GM12878 (cell line): ENCODE measurements at regions not wholly inside any gene's neighbourhood (a gene's known extent, or its start where the extent isn't known, plus 50 kb on each side); places are given as distances from the start of the nearest gene placed in this dataset.
"Not testable (repeated sequence)": the region's sequence is repeated elsewhere in the genome, so short reads cannot be mapped to it uniquely, and the experiment has no call there.

Source experiments
- ATAC-seq: fragments of 200-7000 bp; cut with Tn5 transposase; 3 replicates; pipeline ENCODE4 v1.9.1; 2020; ENCODE audit warnings: mild to moderate bottlenecking, moderate library complexity
- BruUV-seq: library from RNA; stranded (reverse); fragments of 400-500 nt; replicated peaks from 2 replicates; lab custom pipeline; 2021; lab: Mats Ljungman, UMichigan
- CTCF ChIA-PET: fragments of 300-600 bp; sonication (Branson Sonifier 250); formaldehyde crosslinking; extraction: SDS; loops from one replicate; lab custom pipeline; 2021; ENCODE audit warnings: inconsistent platforms; lab: Yijun Ruan, JAX
- POLR2A ChIA-PET: fragments of 350-600 bp; formaldehyde crosslinking; extraction: SDS; loops from one replicate; lab custom pipeline; 2021; ENCODE audit warnings: inconsistent platforms; lab: Charles Lee
- RAD21 ChIA-PET: fragments of 300-600 bp; sonication (Branson Sonifier 250); formaldehyde crosslinking; loops from one replicate; lab custom pipeline; 2023; ENCODE audit warnings: antibody characterized with exemption; ENCODE audit not compliant: unreplicated experiment; lab: Charles Lee
- SMC1A ChIA-PET: fragments of 300-600 bp; sonication (Branson Sonifier 250); formaldehyde crosslinking; loops from one replicate; lab custom pipeline; 2023; ENCODE audit not compliant: unreplicated experiment, uncharacterized antibody; lab: Charles Lee
- DNase-seq: peaks from one replicate; pipeline ENCODE4 v3.0.0-alpha.2; 2011; ENCODE audit warnings: low read depth, low spot score
- FAIRE-seq: peaks from 3 replicates; lab custom pipeline; 2011; peaks lifted over from hg19 to GRCh38; lab: Jason Lieb, UNC
- H2AFZ ChIP-seq: 2 replicates; pipeline ENCODE4 v1.6.0; 2011; ENCODE audit warnings: low read depth, low read length, control low read depth; ENCODE audit not compliant: control insufficient read depth
- H3K27ac ChIP-seq: 2 replicates; pipeline ENCODE4 v1.5.1; 2011; ENCODE audit warnings: control low read depth; ENCODE audit not compliant: control insufficient read depth, insufficient read depth
- H3K27me3 ChIP-seq, 2 experiments: replicated peaks in 1 of 2; 2 replicates each; pipeline versions ENCODE4 v1.6.0 to v1.6.1; 2011; ENCODE audit warnings: low read length in 1 of 2; ENCODE audit not compliant: control insufficient read depth in 2 of 2, insufficient read depth in 2 of 2
- H3K36me3 ChIP-seq, 2 experiments: 2 replicates each; pipeline ENCODE4 v1.5.1; 2011; ENCODE audit warnings: low read length in 1 of 2; ENCODE audit not compliant: control insufficient read depth in 2 of 2, insufficient read depth in 2 of 2
- H3K4me1 ChIP-seq: 2 replicates; pipeline ENCODE4 v1.6.1; 2011; ENCODE audit warnings: mild to moderate bottlenecking, low read length, moderate library complexity, mixed read lengths; ENCODE audit not compliant: control insufficient read depth, insufficient read depth
- H3K4me2 ChIP-seq: 2 replicates; pipeline ENCODE4 v1.6.0; 2011; ENCODE audit warnings: control low read depth; ENCODE audit not compliant: control insufficient read depth, insufficient read depth
- H3K4me3 ChIP-seq: fragments of 200-600 bp; sonication (generic); 2 replicates; pipeline ENCODE4 v1.5.1; 2016
- H3K79me2 ChIP-seq: 2 replicates; pipeline ENCODE4 v1.6.0; 2011; ENCODE audit warnings: low read length; ENCODE audit not compliant: control insufficient read depth, insufficient read depth
- H3K9ac ChIP-seq: 2 replicates; pipeline ENCODE4 v1.8.0; 2011; ENCODE audit warnings: low read length, control low read depth, mixed read lengths; ENCODE audit not compliant: control insufficient read depth, insufficient read depth
- H3K9me3 ChIP-seq: replicated peaks from 3 replicates; pipeline ENCODE4 v1.5.1; 2011; ENCODE audit warnings: mild to moderate bottlenecking, low read length; ENCODE audit not compliant: control insufficient read depth, insufficient read depth
- H4K20me1 ChIP-seq: 2 replicates; pipeline ENCODE4 v1.6.0; 2011; ENCODE audit not compliant: control insufficient read depth, insufficient read depth
- MTA2 ChIP-seq: fragments of 450-650 bp; IDR thresholded peaks from 2 replicates; pipeline ENCODE4 v1.6.1; 2016; ENCODE audit warnings: low read depth, mild to moderate bottlenecking, moderate library complexity
- NFYB ChIP-seq: IDR thresholded peaks from 2 replicates; pipeline ENCODE4 v1.6.1; 2011; ENCODE audit warnings: low read depth, mild to moderate bottlenecking, low read length, improper control_type of control experiment, moderate library complexity; ENCODE audit not compliant: insufficient read depth
- POLR2AphosphoS5 ChIP-seq: IDR thresholded peaks from 2 replicates; pipeline ENCODE4 v1.6.1; 2011; ENCODE audit warnings: mild to moderate bottlenecking, low read length, inconsistent platforms
- RB1 ChIP-seq: fragments of 450-650 bp; formaldehyde crosslinking; IDR thresholded peaks from 2 replicates; pipeline ENCODE4 v1.6.1; 2017; ENCODE audit warnings: mild to moderate bottlenecking, borderline replicate concordance
- RELB ChIP-seq: fragments of 450-650 bp; IDR thresholded peaks from 2 replicates; pipeline ENCODE4 v1.6.1; 2017; ENCODE audit warnings: low read depth, mild to moderate bottlenecking, moderate library complexity
- SREBF1 ChIP-seq: IDR thresholded peaks from 2 replicates; pipeline ENCODE4 v1.6.1; 2012; ENCODE audit warnings: mild to moderate bottlenecking, low read length
- WGBS: methylation state at CpG from one replicate; pipeline ENCODE4 v1.1.6; 2016; ENCODE audit warnings: low lambda C conversion rate; ENCODE audit not compliant: insufficient replicate concordance, insufficient coverage; ENCODE audit errors: missing lambda C conversion rate; 5-methylcytosine and 5-hydroxymethylcytosine counted together
- in situ Hi-C: fragments of 300-500 bp; cut with MboI; formaldehyde crosslinking; loops from 9 replicates; pipeline ENCODE4 v1.14.3; 2018; ENCODE audit warnings: mixed read lengths
- intact Hi-C: fragments of 100-400 bp; cut with micrococcal nuclease; formaldehyde crosslinking; loops from one replicate; pipeline ENCODE4 v1.14.2; 2022; ENCODE audit not compliant: unreplicated experiment

- no peak overlapping the region for H3K4me3 ChIP-seq
- SMC1A ChIA-PET: no interaction called here
- RAD21 ChIA-PET: no interaction called here
- no TSS peak for BruUV-seq
- TF ChIP-seq RELB: no peak
- TF ChIP-seq RB1: no peak
- no peak for TF ChIP-seq POLR2AphosphoS5
- TF ChIP-seq MTA2: no peak
- TF ChIP-seq SREBF1: no peak
- no peaks in the 10 kb centered on the region; a peak in 1 of 4 replicates for H3K27me3 ChIP-seq
- no peak overlapping the region for H2AFZ ChIP-seq
- intact Hi-C loops (no loop called here), in situ Hi-C loops (no loop called here)
- no peaks in the 10 kb centered on the region for H4K20me1 ChIP-seq
- ATAC-seq: no peak
- H3K36me3 ChIP-seq: no peaks in the 10 kb centered on the region
- no peak overlapping the region for H3K27ac ChIP-seq
- no peak overlapping the region for H3K9ac ChIP-seq
- no peak for FAIRE-seq
- 86% methylated on average over 39 of the region's 69 CpGs for WGBS
- no peaks in the 10 kb centered on the region for H3K4me1 ChIP-seq
- CTCF ChIA-PET: no interaction called here
- no peak for DNase-seq
- POLR2A ChIA-PET: no interaction called here
- no peaks in the 10 kb centered on the region for H3K9me3 ChIP-seq
- no peak overlapping the region for H3K4me2 ChIP-seq
- no peaks in the 10 kb centered on the region for H3K79me2 ChIP-seq
These were observed 75.5 kb upstream of the ATP5MC3 start for GRCh38 chr2:175256806-175257585.

GRCh38 chr2:175256391-175256790 is 74.9 kb upstream of the ATP5MC3 start:
- H4K20me1 ChIP-seq, H3K27ac ChIP-seq, intact Hi-C loops, H3K36me3 ChIP-seq, H3K79me2 ChIP-seq, POLR2A ChIA-PET, H3K9me3 ChIP-seq, RAD21 ChIA-PET, ATAC-seq, H3K9ac ChIP-seq, in situ Hi-C loops, H3K27me3 ChIP-seq, BruUV-seq, H3K4me1 ChIP-seq, CTCF ChIA-PET, H2AFZ ChIP-seq, H3K4me2 ChIP-seq: not testable (repeated sequence)
- 17% methylated on average over 4 of the region's 4 CpGs for WGBS
- peak; percentile 46; the same call in 1 of the 2 replicates for TF ChIP-seq NFYB
- TF ChIP-seq, all 136 proteins: peak for 1; not testable (repeated sequence) for 135
- DNase-seq, SMC1A ChIA-PET, FAIRE-seq, H3K4me3 ChIP-seq: not testable (repeated sequence)
